ENCODE measurements at regions not wholly inside any gene's neighbourhood (a gene's known extent, or its start where the extent isn't known, plus 50 kb on each side); places are given as distances from the start of the nearest gene placed in this dataset.

DNA sequence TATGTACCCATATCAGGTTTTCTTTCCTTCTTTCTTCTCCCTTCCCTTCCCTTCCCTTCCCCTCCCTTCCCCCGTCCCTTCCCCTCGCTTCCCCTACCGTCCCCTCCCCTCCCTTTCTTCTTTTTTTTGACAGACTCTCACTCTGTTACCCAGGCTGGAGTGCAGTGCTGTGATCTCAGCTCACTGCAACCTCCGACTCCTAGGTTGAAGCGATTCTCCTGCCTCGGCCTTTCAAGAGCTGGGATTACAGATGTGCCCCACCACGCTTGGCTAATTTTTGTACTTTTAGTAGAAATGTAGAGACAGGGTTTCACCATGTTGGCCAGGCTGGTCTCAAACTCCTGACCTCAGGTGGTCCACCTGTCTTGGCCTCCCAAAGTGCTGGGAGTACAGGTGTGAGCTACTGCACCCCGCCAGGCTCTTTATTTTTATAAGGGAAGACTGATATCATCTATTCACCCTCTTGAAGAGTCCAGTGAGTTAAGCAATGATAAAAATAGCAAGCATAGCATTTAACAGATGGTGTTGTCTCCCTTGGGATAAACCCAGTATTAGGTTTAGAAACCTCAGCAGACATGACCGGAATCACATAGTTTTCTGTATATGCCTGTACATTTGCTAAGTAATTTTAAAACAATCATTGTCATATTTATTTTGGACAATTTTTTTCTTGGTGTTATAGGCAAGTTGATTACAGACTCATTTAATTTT lies 888.4 kb downstream of the TRIB2 start:
- DNase-seq (ENCODE audit: low read depth in 1 of 2, low spot score in 1 of 2) = no peak
- H3K27me3 ChIP-seq = no peaks in the 10 kb centered on the region
- TF ChIP-seq, protein P1, sequence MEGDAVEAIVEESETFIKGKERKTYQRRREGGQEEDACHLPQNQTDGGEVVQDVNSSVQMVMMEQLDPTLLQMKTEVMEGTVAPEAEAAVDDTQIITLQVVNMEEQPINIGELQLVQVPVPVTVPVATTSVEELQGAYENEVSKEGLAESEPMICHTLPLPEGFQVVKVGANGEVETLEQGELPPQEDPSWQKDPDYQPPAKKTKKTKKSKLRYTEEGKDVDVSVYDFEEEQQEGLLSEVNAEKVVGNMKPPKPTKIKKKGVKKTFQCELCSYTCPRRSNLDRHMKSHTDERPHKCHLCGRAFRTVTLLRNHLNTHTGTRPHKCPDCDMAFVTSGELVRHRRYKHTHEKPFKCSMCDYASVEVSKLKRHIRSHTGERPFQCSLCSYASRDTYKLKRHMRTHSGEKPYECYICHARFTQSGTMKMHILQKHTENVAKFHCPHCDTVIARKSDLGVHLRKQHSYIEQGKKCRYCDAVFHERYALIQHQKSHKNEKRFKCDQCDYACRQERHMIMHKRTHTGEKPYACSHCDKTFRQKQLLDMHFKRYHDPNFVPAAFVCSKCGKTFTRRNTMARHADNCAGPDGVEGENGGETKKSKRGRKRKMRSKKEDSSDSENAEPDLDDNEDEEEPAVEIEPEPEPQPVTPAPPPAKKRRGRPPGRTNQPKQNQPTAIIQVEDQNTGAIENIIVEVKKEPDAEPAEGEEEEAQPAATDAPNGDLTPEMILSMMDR (IDR thresholded peaks at IDR 0.05; ENCODE audit: low read depth, low read length) = no peak

DNA sequence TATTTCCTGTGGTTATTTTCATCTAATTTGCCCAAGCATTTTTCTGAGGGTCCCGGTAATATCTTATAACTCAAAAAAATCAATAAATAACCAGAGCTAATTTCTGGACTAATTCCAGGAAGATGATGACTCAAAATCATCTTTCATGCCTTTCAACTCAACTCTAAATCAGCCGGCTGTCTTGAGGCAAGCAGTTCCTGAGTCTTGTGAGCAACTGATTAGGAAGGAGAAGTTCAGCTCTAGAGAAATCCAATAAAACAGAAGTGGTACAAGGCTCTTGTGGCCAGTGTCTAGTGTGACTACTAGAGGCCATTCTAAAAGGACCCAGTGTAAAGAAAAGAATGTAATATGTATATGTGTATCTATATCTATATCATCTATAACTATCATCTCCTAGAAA lies 890.4 kb downstream of the TRIB2 start:
- no peak overlapping the region for H3K27ac ChIP-seq
- no peaks in the 10 kb centered on the region for H3K27me3 ChIP-seq
- H3K36me3 ChIP-seq = no peaks in the 10 kb centered on the region
- no peaks in the 10 kb centered on the region for H3K4me1 ChIP-seq (ENCODE audit: low read depth)
- no peak for DNase-seq (ENCODE audit: low read depth in 1 of 2, low spot score in 1 of 2)
- no peaks in the 10 kb centered on the region for H3K9me3 ChIP-seq (ENCODE audit: low read depth)
- no peak overlapping the region for H3K4me3 ChIP-seq
- TF ChIP-seq, protein P1 (IDR thresholded peaks at IDR 0.05; ENCODE audit: low read depth, low read length) = no peak

More for the DNA sequence above, 888.4 kb downstream of the TRIB2 start:
- Histone ChIP-seq H3K9me3 (ENCODE audit: low read depth) (no peaks in the 10 kb centered on the region), H3K4me1 (ENCODE audit: low read depth) (no peaks in the 10 kb centered on the region), H3K4me3 (no peak overlapping the region), H3K36me3 (no peaks in the 10 kb centered on the region), H3K27ac (no peak overlapping the region)

DNA sequence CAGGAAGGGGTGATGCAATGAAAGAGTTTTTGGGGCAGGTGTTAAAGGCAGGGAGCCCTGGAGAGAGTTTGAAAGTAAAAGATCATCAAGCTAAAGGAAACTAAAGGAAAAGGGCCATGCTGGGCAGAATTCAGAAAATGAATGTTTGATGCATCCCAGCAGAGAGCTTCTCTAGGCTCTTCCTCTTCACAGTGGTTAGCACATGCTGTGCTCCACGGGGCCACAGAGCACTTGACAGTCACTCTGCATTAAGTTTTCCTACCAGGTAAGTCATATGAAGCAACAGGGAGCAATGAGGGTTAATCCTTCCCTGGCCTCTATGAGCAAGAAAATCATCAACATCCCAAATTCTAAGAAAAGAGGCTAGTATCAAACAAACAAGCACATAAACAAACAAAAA lies 895.2 kb downstream of the TRIB2 start:
- no peak overlapping the region for H3K27ac ChIP-seq
- TF ChIP-seq, protein P1 (IDR thresholded peaks at IDR 0.05; ENCODE audit: low read depth, low read length) = no peak
- DNase-seq (ENCODE audit: low read depth in 1 of 2, low spot score in 1 of 2) = no peak
- no peaks in the 10 kb centered on the region for H3K27me3 ChIP-seq
- H3K4me3 ChIP-seq = no peak overlapping the region
- H3K36me3 ChIP-seq = no peaks in the 10 kb centered on the region
- no peaks in the 10 kb centered on the region for H3K9me3 ChIP-seq (ENCODE audit: low read depth)
- H3K4me1 ChIP-seq (ENCODE audit: low read depth) = no peaks in the 10 kb centered on the region

DNA sequence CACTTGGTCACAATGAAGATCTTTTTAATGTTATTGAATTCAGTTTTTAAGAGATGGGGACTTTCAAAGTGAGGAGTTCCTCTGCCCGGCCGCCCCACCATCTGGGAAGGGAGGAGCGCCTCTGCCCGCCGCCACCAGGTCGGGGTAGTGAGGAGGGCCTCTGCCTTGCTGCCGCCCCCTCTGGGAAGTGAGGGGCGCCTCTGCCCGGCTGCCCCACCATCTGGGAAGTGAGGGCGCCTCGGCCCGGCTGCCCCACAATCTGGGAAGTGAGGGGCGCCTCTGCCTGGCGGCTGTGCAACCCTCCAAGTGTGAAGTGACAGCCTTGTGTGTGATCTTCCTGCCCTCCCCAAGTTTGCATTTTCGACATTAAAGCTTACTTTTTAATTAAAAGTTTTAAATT lies 899.3 kb downstream of the TRIB2 start:
- DNase-seq (ENCODE audit: low read depth in 1 of 2, low spot score in 1 of 2) = no peak
- no peaks in the 10 kb centered on the region for H3K9me3 ChIP-seq (ENCODE audit: low read depth)
- TF ChIP-seq, protein P1 (IDR thresholded peaks at IDR 0.05; ENCODE audit: low read depth, low read length) = no peak
- H3K27me3 ChIP-seq = no peaks in the 10 kb centered on the region
- no peak overlapping the region for H3K27ac ChIP-seq
- H3K4me1 ChIP-seq (ENCODE audit: low read depth) = no peaks in the 10 kb centered on the region
- no peaks in the 10 kb centered on the region for H3K36me3 ChIP-seq
- H3K4me3 ChIP-seq = no peak overlapping the region

DNA sequence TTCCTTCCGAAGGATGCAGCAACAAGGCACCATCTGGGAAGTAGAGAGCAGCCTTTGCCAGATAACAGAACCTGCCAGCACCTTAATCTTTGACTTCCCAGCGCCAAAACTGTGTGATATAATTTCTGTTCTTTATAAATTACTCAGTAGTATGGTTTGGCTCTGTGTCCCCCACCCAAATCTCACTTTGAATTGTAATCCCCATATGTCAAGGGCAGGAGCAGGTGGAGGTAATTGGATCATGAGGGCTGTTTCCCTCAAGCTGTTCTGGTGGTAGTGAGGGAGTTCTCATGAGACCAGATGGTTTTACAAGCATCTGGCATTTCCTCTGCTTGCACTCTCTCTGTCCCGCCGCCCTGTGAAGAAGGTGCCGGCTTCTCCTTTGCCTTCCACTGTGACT lies 899.9 kb downstream of the TRIB2 start:
- no peaks in the 10 kb centered on the region for H3K27me3 ChIP-seq
- no peak overlapping the region for H3K4me3 ChIP-seq
- H3K9me3 ChIP-seq (ENCODE audit: low read depth) = no peaks in the 10 kb centered on the region
- TF ChIP-seq, protein P1 (IDR thresholded peaks at IDR 0.05; ENCODE audit: low read depth, low read length) = no peak
- no peaks in the 10 kb centered on the region for H3K4me1 ChIP-seq (ENCODE audit: low read depth)
- H3K27ac ChIP-seq = no peak overlapping the region
- no peak for DNase-seq (ENCODE audit: low read depth in 1 of 2, low spot score in 1 of 2)
- H3K36me3 ChIP-seq = no peaks in the 10 kb centered on the region

Data from cardiac muscle cell (in vitro differentiated cells and primary cell).